ENCODE measurements at regions not wholly inside any gene's neighbourhood (a gene's known extent, or its start where the extent isn't known, plus 50 kb on each side); places are given as distances from the start of the nearest gene placed in this dataset.

- TF ChIP-seq CTCF (conservative IDR thresholded peaks at IDR 0.05; ENCODE audit: low read depth, low read length) (no peak), RAD21 (IDR thresholded peaks at IDR 0.05; ENCODE audit: low read length) (no peak), RCOR1 (IDR thresholded peaks at IDR 0.05; ENCODE audit: insufficient replicate concordance, low read length) (no peak), MXI1 (IDR thresholded peaks at IDR 0.05; ENCODE audit: borderline replicate concordance, low read depth, low read length) (no peak), RFX5 (IDR thresholded peaks at IDR 0.05; ENCODE audit: low read depth, low read length) (no peak), CEBPB (IDR thresholded peaks at IDR 0.05; ENCODE audit: low read depth, low read length) (no peak), CHD1 (IDR thresholded peaks at IDR 0.05; ENCODE audit: low read depth, low read length) (no peak), POLR2A (IDR thresholded peaks at IDR 0.05; ENCODE audit: low read depth, low read length) (no peak), SMC3 (IDR thresholded peaks at IDR 0.05; ENCODE audit: low read depth, low read length) (no peak), MAZ (IDR thresholded peaks at IDR 0.05; ENCODE audit: borderline replicate concordance, low read depth, low read length) (no peak)
These were observed 402.3 kb upstream of the SLITRK6 start for GRCh38 chr13:86201477-86201876.

Measured in IMR-90 (cell line).